ENCODE measurements at regions not wholly inside any gene's neighbourhood (a gene's known extent, or its start where the extent isn't known, plus 50 kb on each side); places are given as distances from the start of the nearest gene placed in this dataset.

GRCh38 chr2:173496746-173497145 lies 142.1 kb downstream of the CDCA7 start:
- no peak overlapping the region for H3K4me3 ChIP-seq (ENCODE audit: low read depth in 1 of 2, low read length in 1 of 2)

DNA sequence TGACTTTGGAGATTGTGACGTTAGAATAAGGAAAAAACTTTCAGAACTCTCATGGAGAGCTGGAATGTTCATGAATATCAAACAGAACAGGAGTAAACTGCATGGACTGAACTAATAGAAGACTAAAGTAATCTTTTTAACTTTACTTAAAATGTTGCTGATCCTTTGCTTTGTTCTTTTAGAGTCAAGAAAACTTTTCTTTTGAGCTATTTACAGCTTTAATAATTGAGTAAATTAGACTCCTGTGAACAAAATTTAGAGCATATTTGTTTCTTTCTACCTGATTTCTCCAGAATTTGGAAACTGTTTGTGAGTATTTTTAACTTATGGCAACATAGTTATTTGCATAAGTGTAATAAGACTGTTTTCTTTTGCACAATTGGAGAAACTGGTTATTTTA lies 146.3 kb downstream of the CDCA7 start:
- peaks cover 6% of the 10 kb centered on the region for H3K27me3 ChIP-seq
- H3K4me3 ChIP-seq (ENCODE audit: low read depth in 1 of 2, low read length in 1 of 2) = no peak overlapping the region
- no peaks in the 10 kb centered on the region for H3K9me3 ChIP-seq
- TF ChIP-seq, protein P1, sequence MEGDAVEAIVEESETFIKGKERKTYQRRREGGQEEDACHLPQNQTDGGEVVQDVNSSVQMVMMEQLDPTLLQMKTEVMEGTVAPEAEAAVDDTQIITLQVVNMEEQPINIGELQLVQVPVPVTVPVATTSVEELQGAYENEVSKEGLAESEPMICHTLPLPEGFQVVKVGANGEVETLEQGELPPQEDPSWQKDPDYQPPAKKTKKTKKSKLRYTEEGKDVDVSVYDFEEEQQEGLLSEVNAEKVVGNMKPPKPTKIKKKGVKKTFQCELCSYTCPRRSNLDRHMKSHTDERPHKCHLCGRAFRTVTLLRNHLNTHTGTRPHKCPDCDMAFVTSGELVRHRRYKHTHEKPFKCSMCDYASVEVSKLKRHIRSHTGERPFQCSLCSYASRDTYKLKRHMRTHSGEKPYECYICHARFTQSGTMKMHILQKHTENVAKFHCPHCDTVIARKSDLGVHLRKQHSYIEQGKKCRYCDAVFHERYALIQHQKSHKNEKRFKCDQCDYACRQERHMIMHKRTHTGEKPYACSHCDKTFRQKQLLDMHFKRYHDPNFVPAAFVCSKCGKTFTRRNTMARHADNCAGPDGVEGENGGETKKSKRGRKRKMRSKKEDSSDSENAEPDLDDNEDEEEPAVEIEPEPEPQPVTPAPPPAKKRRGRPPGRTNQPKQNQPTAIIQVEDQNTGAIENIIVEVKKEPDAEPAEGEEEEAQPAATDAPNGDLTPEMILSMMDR (IDR thresholded peaks at IDR 0.05) = no peak
- H3K4me1 ChIP-seq (ENCODE audit: control insufficient read depth in 1 of 2, insufficient read depth in 1 of 2, low read depth in 1 of 2, low read length in 1 of 2) = no peaks in the 10 kb centered on the region
- H3K36me3 ChIP-seq = no peaks in the 10 kb centered on the region
- no peak overlapping the region for H3K27ac ChIP-seq

More at GRCh38 chr2:173496746-173497145, 142.1 kb downstream of the CDCA7 start:
- H3K9me3 ChIP-seq = no peaks in the 10 kb centered on the region
- H3K27me3 ChIP-seq = no peaks in the 10 kb centered on the region
- no peaks in the 10 kb centered on the region for H3K36me3 ChIP-seq
- H3K27ac ChIP-seq = no peak overlapping the region
- TF ChIP-seq, protein P1 (IDR thresholded peaks at IDR 0.05) = no peak
- H3K4me1 ChIP-seq (ENCODE audit: control insufficient read depth in 1 of 2, insufficient read depth in 1 of 2, low read depth in 1 of 2, low read length in 1 of 2) = no peaks in the 10 kb centered on the region

- TF ChIP-seq, protein P1 (IDR thresholded peaks at IDR 0.05) = no peak
- Histone ChIP-seq H3K27me3 (peaks cover 6% of the 10 kb centered on the region), H3K27ac (no peak overlapping the region), H3K4me3 (ENCODE audit: low read depth in 1 of 2, low read length in 1 of 2) (no peak overlapping the region), H3K4me1 (ENCODE audit: control insufficient read depth in 1 of 2, insufficient read depth in 1 of 2, low read depth in 1 of 2, low read length in 1 of 2) (no peaks in the 10 kb centered on the region), H3K36me3 (no peaks in the 10 kb centered on the region), H3K9me3 (no peaks in the 10 kb centered on the region)
These were observed 147.6 kb downstream of the CDCA7 start for GRCh38 chr2:173502296-173502695.

DNA sequence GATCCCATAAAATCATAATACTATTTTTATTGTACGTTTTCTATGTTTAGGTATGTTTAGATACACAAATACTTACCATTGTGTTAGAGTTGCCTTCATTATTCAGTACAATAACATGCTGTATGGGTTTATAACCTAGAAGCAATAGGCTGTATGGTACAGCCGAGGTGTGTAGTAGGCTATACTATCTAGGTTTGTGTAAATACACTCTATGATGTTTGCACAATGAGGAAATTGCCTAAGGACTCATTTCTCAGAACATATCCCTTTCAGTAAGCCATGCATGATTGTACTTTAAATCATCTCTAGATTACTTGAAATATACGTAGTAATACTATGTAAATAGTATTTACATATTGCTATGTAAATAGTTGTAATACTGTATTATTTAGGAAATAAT lies 156.7 kb downstream of the CDCA7 start:
- no peak overlapping the region for H3K4me3 ChIP-seq (ENCODE audit: low read depth in 1 of 2, low read length in 1 of 2)
- TF ChIP-seq, protein P1 (IDR thresholded peaks at IDR 0.05) = no peak
- H3K4me1 ChIP-seq (ENCODE audit: control insufficient read depth in 1 of 2, insufficient read depth in 1 of 2, low read depth in 1 of 2, low read length in 1 of 2) = peaks cover 0 to 10% of the 10 kb centered on the region in 2 experiments
- no peak overlapping the region for H3K27ac ChIP-seq
- H3K36me3 ChIP-seq = no peaks in the 10 kb centered on the region
- H3K9me3 ChIP-seq = no peaks in the 10 kb centered on the region
- H3K27me3 ChIP-seq = peaks cover 12% of the 10 kb centered on the region

GRCh38 chr2:173511942-173512341 lies 157.3 kb downstream of the CDCA7 start:
- TF ChIP-seq, protein P1 (IDR thresholded peaks at IDR 0.05) = no peak
- peaks cover 12% of the 10 kb centered on the region for H3K27me3 ChIP-seq
- peaks cover 0 to 10% of the 10 kb centered on the region in 2 experiments for H3K4me1 ChIP-seq (ENCODE audit: control insufficient read depth in 1 of 2, insufficient read depth in 1 of 2, low read depth in 1 of 2, low read length in 1 of 2)
- no peaks in the 10 kb centered on the region for H3K36me3 ChIP-seq
- H3K4me3 ChIP-seq (ENCODE audit: low read depth in 1 of 2, low read length in 1 of 2) = no peak overlapping the region
- H3K9me3 ChIP-seq = no peaks in the 10 kb centered on the region
- no peak overlapping the region for H3K27ac ChIP-seq
